HL-60 (cell line): ENCODE measurements at regions not wholly inside any gene's neighbourhood (a gene's known extent, or its start where the extent isn't known, plus 50 kb on each side); places are given as distances from the start of the nearest gene placed in this dataset.

Source experiments
- DNase-seq, 2 experiments: peaks; one replicate each; pipeline ENCODE4 v3.0.0-alpha.2; 2010 to 2020; ENCODE audit warnings: low read depth in 1 of 2, low spot score in 1 of 2
- H3K27ac ChIP-seq: fragments of 250-450 bp; sonication (Bioruptor Pico); replicated peaks from 2 replicates; pipeline ENCODE4 v1.5.1; 2020; ENCODE audit warnings: mild to moderate bottlenecking, moderate library complexity
- H3K27me3 ChIP-seq: fragments of 250-450 bp; sonication (Bioruptor Pico); 2 replicates; pipeline ENCODE4 v1.5.1; 2021; ENCODE audit warnings: mild to moderate bottlenecking, moderate library complexity; ENCODE audit not compliant: insufficient read depth, poor library complexity, severe bottlenecking
- H3K4me3 ChIP-seq: replicated peaks from 2 replicates; pipeline ENCODE4 v1.5.1; 2011; ENCODE audit warnings: mild to moderate bottlenecking, control low read depth, low read length; ENCODE audit not compliant: insufficient read depth
- GABPA ChIP-seq: IDR thresholded peaks from 2 replicates; pipeline ENCODE4 v1.6.1; 2012; ENCODE audit warnings: low read depth
- POLR2AphosphoS5 ChIP-seq: IDR thresholded peaks from 2 replicates; pipeline ENCODE4 v1.6.1; 2012; ENCODE audit warnings: low read depth
- SPI1 ChIP-seq: IDR thresholded peaks from 2 replicates; pipeline ENCODE4 v1.6.1; 2012; ENCODE audit warnings: low read depth, mild to moderate bottlenecking, borderline replicate concordance
- TF ChIP-seq, protein P1 (sequence below): IDR thresholded peaks from one replicate; pipeline ENCODE4 v1.5.1; 2011; ENCODE audit warnings: low read length, control low read depth, inconsistent platforms; ENCODE audit not compliant: insufficient read depth
- TF ChIP-seq, protein P2 (sequence below): IDR thresholded peaks from 2 replicates; pipeline ENCODE4 v1.6.1; 2012; ENCODE audit warnings: low read depth; ENCODE audit not compliant: insufficient replicate concordance

DNA sequence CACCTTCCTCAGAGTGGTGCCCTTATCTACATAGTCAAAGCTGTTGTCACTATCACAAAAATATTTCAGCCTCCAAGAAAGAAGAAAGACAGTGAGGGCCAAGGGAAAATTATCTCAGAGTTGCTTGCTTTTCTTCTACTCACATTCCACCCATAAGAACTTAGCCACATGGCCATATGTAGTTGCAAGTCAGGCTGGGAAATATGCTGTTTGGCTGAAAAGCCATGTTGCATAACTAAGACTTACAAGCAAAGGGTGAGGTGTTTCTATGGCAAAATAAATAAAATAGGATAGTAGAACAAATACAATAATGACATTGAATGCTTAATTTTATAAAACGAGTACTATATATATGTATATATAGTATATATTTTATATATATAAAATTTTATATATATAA lies 365.9 kb upstream of the PABPC4L start:
- DNase-seq, result no peak
- no peak overlapping the region for H3K4me3 ChIP-seq
- no peak overlapping the region for H3K27ac ChIP-seq
- no peaks in the 10 kb centered on the region for H3K27me3 ChIP-seq
- TF ChIP-seq, protein P1, sequence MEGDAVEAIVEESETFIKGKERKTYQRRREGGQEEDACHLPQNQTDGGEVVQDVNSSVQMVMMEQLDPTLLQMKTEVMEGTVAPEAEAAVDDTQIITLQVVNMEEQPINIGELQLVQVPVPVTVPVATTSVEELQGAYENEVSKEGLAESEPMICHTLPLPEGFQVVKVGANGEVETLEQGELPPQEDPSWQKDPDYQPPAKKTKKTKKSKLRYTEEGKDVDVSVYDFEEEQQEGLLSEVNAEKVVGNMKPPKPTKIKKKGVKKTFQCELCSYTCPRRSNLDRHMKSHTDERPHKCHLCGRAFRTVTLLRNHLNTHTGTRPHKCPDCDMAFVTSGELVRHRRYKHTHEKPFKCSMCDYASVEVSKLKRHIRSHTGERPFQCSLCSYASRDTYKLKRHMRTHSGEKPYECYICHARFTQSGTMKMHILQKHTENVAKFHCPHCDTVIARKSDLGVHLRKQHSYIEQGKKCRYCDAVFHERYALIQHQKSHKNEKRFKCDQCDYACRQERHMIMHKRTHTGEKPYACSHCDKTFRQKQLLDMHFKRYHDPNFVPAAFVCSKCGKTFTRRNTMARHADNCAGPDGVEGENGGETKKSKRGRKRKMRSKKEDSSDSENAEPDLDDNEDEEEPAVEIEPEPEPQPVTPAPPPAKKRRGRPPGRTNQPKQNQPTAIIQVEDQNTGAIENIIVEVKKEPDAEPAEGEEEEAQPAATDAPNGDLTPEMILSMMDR, result no peak
- TF ChIP-seq GABPA, result no peak
- TF ChIP-seq, protein P2, sequence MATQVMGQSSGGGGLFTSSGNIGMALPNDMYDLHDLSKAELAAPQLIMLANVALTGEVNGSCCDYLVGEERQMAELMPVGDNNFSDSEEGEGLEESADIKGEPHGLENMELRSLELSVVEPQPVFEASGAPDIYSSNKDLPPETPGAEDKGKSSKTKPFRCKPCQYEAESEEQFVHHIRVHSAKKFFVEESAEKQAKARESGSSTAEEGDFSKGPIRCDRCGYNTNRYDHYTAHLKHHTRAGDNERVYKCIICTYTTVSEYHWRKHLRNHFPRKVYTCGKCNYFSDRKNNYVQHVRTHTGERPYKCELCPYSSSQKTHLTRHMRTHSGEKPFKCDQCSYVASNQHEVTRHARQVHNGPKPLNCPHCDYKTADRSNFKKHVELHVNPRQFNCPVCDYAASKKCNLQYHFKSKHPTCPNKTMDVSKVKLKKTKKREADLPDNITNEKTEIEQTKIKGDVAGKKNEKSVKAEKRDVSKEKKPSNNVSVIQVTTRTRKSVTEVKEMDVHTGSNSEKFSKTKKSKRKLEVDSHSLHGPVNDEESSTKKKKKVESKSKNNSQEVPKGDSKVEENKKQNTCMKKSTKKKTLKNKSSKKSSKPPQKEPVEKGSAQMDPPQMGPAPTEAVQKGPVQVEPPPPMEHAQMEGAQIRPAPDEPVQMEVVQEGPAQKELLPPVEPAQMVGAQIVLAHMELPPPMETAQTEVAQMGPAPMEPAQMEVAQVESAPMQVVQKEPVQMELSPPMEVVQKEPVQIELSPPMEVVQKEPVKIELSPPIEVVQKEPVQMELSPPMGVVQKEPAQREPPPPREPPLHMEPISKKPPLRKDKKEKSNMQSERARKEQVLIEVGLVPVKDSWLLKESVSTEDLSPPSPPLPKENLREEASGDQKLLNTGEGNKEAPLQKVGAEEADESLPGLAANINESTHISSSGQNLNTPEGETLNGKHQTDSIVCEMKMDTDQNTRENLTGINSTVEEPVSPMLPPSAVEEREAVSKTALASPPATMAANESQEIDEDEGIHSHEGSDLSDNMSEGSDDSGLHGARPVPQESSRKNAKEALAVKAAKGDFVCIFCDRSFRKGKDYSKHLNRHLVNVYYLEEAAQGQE, result no peak
- no peak for TF ChIP-seq POLR2AphosphoS5
- TF ChIP-seq SPI1, result no peak

DNA sequence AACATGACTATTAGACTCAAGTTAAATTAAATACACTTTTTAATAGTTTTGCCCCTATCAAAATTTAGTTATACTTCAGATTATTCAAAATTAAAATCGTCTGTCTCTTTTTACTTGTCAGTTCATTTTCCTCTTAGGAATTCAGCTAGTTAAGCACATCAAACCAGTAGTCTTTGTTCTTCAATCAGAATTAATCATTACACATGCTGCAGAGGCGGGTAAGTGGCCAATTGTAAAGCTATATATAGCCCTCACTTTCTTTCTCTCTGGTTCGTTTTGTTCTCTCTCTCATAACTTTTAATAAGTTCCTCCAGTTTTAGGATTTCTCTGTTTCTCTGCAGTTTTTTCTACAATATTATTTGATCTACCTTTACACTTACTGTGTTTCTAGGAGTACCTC lies 359.1 kb upstream of the PABPC4L start:
- Histone ChIP-seq H3K4me3 (no peak overlapping the region), H3K27me3 (no peaks in the 10 kb centered on the region), H3K27ac (no peak overlapping the region)
- no peak for DNase-seq
- TF ChIP-seq, protein P1, result no peak
- TF ChIP-seq POLR2AphosphoS5 (no peak), GABPA (no peak), SPI1 (no peak)
- TF ChIP-seq, protein P2, result no peak

DNA sequence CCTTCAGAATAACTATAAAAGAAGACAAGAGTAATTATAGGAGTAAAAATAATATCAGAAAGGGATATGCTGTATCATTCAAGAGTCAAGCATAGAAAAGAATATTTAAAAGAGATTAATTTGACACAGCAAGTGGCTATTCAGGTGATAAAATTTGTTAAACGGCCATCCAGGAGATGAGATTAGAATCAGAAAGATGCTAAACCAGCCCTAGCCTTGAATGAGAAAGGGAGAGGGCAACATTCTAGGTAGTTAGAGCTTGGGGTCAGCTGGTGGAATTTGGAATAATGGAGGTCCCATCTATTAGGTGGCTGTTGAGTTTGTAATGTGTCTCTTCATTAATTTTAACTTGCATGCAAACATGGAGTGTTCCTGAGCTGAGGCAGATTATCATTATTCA lies 350.5 kb upstream of the PABPC4L start:
- Histone ChIP-seq H3K4me3 (no peak overlapping the region), H3K27ac (no peak overlapping the region), H3K27me3 (no peaks in the 10 kb centered on the region)
- no peak for TF ChIP-seq POLR2AphosphoS5
- no peak for DNase-seq

DNA sequence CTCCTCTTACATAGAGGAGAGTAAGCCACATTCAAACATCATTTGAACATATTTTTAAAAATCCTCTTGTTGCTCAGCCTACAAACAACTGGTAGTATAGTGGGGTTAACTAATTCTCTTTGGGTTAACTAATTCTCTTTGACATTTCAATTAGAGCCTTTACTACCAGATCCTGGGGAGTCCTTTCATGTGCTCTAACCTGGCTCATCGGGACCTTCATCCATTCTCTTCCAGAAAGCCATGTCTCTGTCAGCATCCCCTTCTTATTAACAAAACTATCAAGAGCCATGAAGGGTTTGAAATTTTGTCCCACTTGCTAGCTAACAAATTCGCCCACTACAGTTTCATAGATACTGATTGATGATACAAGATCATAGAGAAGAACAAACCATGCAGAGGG lies 349.8 kb upstream of the PABPC4L start:
- H3K27me3 ChIP-seq, result no peaks in the 10 kb centered on the region
- H3K4me3 ChIP-seq, result no peak overlapping the region
- DNase-seq, result no peak
- no peak for TF ChIP-seq POLR2AphosphoS5
- no peak for TF ChIP-seq SPI1
- no peak for TF ChIP-seq GABPA
- TF ChIP-seq, protein P1, result no peak
- TF ChIP-seq, protein P2, result no peak
- no peak overlapping the region for H3K27ac ChIP-seq
